ENCODE measurements at regions not wholly inside any gene's neighbourhood (a gene's known extent, or its start where the extent isn't known, plus 50 kb on each side); places are given as distances from the start of the nearest gene placed in this dataset.

DNA sequence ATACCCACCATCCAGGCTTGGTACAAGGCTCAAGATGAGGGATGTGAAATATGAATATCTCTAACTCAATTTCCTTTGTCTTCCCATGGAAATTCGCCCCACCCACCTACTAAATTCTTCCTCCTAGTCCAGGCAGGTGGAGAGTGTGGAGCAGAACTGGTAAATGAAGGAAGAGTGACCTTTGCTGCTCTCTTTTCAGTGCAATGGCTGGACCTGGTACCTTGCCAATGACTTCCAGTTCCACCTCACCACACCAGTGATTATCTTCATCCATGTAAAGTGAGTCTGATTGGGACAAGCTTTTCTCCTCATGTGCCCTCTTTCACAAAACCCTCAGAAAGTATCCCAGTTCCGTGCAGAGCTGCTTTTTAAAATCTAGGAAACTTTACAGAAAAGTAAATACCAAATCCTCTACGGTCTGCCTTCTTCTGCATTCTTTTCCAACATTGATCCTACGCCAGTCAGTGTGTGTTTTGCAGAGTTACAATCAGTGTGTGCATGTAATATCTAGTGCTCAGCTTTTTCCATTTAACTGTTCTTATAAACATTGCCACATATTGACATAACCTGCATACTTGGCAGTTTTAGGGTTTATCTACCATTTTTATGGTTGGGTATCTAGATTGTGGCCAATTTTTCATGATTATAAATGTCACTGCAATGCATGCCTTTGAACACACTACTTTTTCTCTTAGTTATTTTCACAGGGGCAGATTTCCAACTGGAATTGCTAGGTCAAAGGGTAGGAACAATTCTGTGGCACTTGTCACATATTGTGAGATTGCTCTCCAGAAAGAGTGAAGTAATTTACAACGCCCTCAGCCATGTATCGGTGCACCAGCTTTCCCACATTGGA, 86.5 kb upstream of the SEC11C start:
- H3K27ac Mint-ChIP-seq, result no peak overlapping the region
- H3K4me3 Mint-ChIP-seq, result no peak overlapping the region
- H3K36me3 Mint-ChIP-seq, result peaks cover 2% of the 10 kb centered on the region
- H3K9me3 Mint-ChIP-seq, result peaks cover 0 to 2% (median 0%) of the 10 kb centered on the region in 3 donors
- no peaks in the 10 kb centered on the region for H3K27me3 Mint-ChIP-seq
- H3K4me1 Mint-ChIP-seq, result peaks cover 5 to 12% (median 10%) of the 10 kb centered on the region in 3 donors

DNA sequence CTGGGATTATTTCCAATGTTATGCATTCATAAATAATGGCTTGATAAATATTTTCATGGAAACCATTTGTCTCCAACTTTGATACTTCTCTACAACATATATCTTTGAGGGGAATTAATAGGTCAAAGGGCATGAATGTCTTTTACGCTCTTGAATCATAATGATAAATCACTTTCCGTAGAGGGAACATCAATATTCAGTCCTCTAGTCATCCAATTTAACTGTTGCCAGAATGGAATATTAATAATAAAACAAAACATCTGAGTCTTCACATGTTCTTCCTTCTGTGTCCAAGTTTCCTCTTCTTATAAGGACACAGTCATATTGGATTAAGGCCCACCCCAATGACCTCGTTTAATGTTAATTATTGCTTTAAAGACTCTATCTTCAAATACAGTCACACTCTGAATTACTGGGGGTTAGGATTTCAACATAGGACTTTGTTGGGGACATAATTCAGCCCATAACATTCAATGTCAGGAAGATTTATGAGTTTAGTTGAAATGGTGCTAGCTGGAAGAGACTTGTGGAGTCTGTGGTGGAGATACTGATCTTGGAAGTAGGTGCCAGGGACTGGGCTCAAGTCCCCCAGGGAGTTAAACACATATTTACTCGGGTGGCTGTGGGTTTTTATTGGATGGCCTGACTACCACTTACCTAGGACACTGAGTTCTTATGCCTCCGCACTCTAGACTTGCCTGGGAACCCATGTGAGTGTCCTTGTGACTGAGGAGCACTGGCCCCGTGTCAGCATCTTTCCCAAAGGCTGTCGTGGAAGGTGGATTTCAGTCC, 85.0 kb upstream of the SEC11C start:
- peaks cover 2% of the 10 kb centered on the region for H3K36me3 Mint-ChIP-seq
- H3K4me3 Mint-ChIP-seq, result no peak overlapping the region
- no peak overlapping the region for H3K27ac Mint-ChIP-seq
- peaks cover 5 to 12% (median 10%) of the 10 kb centered on the region in 3 donors for H3K4me1 Mint-ChIP-seq
- H3K27me3 Mint-ChIP-seq, result no peaks in the 10 kb centered on the region
- peaks cover 0 to 2% (median 0%) of the 10 kb centered on the region in 3 donors for H3K9me3 Mint-ChIP-seq

DNA sequence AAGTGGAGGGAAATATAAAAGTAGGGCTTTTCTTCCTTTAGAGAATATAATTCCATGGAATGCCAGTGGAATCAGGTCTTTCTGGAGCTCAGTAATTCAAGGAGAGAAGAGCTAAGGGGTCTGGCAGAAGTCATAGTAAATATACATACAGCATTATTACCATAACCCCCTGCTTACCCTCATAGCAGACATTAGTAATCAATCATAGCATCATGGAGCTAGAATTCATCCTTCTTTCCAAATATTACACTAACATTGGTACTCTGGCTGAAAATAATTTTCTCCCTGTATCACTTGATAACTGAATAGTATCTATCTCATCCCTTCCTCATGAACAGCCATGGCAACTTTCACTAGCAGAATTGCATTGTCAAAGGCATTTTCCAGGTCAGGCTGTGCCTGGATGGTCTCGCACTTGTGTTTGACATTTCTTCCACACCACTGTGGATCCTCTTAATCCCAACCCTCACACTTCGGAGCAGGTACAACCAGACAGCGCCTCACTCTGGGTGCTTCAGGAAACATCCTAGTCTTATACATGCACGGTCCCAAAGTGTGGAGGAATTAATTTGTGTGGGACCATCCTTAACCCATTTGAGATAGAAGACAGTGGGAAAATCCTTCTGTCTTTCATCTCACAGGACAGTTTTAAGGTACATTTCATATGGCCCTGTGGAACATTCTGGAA, 84.2 kb upstream of the SEC11C start:
- peaks cover 5 to 11% (median 10%) of the 10 kb centered on the region in 3 donors for H3K4me1 Mint-ChIP-seq
- no peaks in the 10 kb centered on the region for H3K27me3 Mint-ChIP-seq
- H3K36me3 Mint-ChIP-seq, result peaks cover 2% of the 10 kb centered on the region
- H3K9me3 Mint-ChIP-seq, result peaks cover 0 to 2% (median 0%) of the 10 kb centered on the region in 3 donors
- no peak overlapping the region for H3K4me3 Mint-ChIP-seq
- H3K27ac Mint-ChIP-seq, result no peak overlapping the region

DNA sequence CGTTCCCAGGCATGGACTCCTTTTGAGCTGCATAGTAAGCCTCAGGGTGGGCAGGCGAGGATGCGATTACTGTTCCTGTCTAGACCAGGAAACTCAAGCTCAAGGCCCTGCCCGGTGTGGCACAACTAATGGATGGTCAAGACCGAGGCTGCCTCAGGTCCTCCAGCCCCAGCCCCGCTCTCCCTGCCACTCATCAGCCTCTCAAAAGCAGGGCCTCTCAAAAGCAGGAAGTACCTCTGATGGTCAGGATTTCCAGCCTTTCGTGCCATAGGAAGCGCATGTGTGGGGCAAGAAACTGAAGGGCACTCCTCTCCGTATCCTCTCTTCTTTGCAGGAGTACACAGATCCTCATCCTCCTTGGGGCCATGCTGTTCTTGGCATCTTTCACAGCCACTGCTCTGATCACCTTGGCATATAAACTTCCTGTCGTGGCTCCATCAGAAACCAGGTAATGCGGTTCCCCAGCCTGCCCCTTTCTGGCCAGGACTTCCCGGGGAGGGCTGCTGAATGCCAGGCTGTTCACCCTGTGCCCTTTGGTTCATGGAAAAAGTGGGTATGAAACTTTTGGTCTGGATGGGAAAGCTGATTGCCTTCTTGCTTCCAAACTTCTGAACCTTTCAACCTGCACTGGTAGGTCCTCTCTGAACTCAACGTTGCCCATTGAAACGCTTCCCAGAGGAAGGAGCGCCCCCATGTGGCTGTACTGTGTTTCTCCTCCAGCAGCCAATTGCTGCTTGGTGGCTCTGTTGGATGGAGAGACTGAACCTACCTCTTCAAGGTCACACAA, 82.8 kb upstream of the SEC11C start:
- H3K9me3 Mint-ChIP-seq, result peaks cover 0 to 2% (median 0%) of the 10 kb centered on the region in 3 donors
- H3K4me3 Mint-ChIP-seq, result no peak overlapping the region

GRCh38 chr18:59057493-59057795, 82.2 kb upstream of the SEC11C start:
- H3K4me3 Mint-ChIP-seq, result no peak overlapping the region
- peak overlapping the region in 1 of 3 donors; percentile 32 for H3K27ac Mint-ChIP-seq
- H3K27me3 Mint-ChIP-seq, result peaks cover 4% of the 10 kb centered on the region
- H3K9me3 Mint-ChIP-seq, result peaks cover 0 to 2% (median 0%) of the 10 kb centered on the region in 3 donors
- H3K4me1 Mint-ChIP-seq, result peaks cover 5 to 16% (median 9%) of the 10 kb centered on the region in 3 donors
- H3K36me3 Mint-ChIP-seq, result peaks cover 2% of the 10 kb centered on the region

More for the DNA sequence above, 82.8 kb upstream of the SEC11C start:
- Mint-ChIP-seq H3K27me3 (no peaks in the 10 kb centered on the region), H3K4me1 (peaks cover 0 to 13% (median 6%) of the 10 kb centered on the region in 3 donors), H3K27ac (peak overlapping the region in 1 of 3 donors; percentile 32), H3K36me3 (peaks cover 2% of the 10 kb centered on the region)

DNA sequence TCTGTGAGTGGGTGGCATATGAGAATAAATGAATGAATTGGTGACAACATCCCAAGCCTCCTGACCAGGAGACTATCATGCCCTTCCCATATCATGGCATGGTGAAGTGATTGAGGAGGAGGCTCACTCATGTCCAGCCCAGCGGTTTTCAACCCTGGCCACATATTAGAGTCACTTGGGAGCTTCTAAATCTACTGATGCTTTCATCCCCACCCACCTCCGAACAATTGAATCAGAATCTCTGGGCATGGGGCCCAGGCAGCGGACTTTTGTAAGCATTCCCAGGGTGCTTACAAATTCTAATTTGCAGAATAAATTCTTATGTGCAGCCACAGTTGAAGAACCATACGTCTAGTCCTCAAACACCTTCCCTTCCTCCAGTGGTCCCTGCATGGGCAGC, 81.7 kb upstream of the SEC11C start:
- H3K9me3 Mint-ChIP-seq, result peaks cover 0 to under 1% (median 0%) of the 10 kb centered on the region in 3 donors
- no peak overlapping the region for H3K4me3 Mint-ChIP-seq
- H3K27me3 Mint-ChIP-seq, result peaks cover 9% of the 10 kb centered on the region
- no peak overlapping the region for H3K27ac Mint-ChIP-seq
- H3K4me1 Mint-ChIP-seq, result peaks cover 9 to 21% (median 12%) of the 10 kb centered on the region in 3 donors
- peaks cover 2% of the 10 kb centered on the region for H3K36me3 Mint-ChIP-seq

DNA sequence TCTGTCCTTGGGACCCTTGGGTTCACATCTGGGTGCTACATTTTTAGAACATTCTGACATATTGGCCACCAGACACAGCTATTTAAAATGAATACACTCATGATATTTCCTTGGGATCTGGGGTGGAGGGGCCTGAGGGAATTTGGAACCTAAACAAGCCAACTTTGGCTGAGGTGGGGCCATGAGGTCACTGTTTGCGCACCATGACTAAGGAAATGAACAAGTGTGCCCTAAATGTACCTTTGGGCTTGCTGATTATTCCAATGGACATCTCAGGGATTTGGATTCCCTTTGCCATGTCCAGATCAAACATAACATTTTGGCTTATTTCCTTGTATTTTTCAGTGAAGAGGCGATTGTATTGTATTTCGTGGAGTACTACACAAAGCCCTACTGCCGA, 80.5 kb upstream of the SEC11C start:
- H3K4me1 Mint-ChIP-seq, result peaks cover 14 to 33% (median 19%) of the 10 kb centered on the region in 3 donors
- H3K36me3 Mint-ChIP-seq, result peaks cover 2% of the 10 kb centered on the region
- H3K9me3 Mint-ChIP-seq, result no peaks in the 10 kb centered on the region
- H3K27ac Mint-ChIP-seq, result no peak overlapping the region
- H3K27me3 Mint-ChIP-seq, result peaks cover 13% of the 10 kb centered on the region
- no peak overlapping the region for H3K4me3 Mint-ChIP-seq

- no peaks in the 10 kb centered on the region for H3K36me3 Mint-ChIP-seq
- peaks cover 13% of the 10 kb centered on the region for H3K27me3 Mint-ChIP-seq
- peaks cover 14 to 33% (median 19%) of the 10 kb centered on the region in 3 donors for H3K4me1 Mint-ChIP-seq
- H3K27ac Mint-ChIP-seq, result no peak overlapping the region
- H3K9me3 Mint-ChIP-seq, result no peaks in the 10 kb centered on the region
- H3K4me3 Mint-ChIP-seq, result no peak overlapping the region
Observed at GRCh38 chr18:59060551-59060950, 79.1 kb upstream of the SEC11C start.

DNA sequence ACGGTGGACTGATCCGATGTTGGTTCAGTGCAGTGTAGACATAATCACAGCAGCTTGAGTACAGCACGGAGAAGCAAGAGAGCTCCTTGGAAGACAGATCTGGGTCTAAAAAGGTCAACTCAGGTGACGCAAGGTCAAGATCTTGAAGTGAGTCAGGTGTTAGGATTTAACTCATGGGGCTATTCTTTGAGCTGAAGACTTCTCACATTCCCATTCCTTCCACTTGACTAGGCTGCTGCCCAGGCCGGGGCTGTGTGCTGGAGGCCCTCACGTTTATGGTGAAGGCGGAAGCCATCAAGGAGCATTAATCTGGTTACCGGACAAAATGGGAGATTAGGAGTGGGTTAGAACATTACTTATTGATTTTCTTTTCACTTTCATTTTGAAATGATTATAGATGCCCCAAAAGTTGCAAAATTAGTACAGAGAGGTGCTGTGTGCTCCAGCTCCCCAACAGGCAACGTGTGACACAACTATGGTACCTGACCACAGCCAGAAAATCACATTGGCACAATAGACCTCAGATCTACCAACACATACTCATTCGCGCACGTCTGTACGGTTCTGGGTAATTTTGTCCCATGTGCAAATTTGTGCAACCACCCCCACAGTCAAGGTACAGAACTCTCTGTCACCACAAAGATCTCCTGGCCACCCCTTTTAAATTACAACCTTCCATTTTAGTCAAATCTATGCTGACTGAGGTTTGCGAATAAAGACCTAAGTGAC, 77.6 kb upstream of the SEC11C start:
- H3K4me1 Mint-ChIP-seq, result peaks cover 16 to 30% (median 16%) of the 10 kb centered on the region in 3 donors
- H3K4me3 Mint-ChIP-seq, result peak overlapping the region in 2 of 4 donors; percentile 36 to 78
- no peaks in the 10 kb centered on the region for H3K9me3 Mint-ChIP-seq
- peak overlapping the region in 1 of 3 donors; percentile 15 for H3K27ac Mint-ChIP-seq
- no peaks in the 10 kb centered on the region for H3K36me3 Mint-ChIP-seq
- H3K27me3 Mint-ChIP-seq, result peaks cover 19% of the 10 kb centered on the region

GRCh38 chr18:59062643-59063006, 77.1 kb upstream of the SEC11C start:
- H3K9me3 Mint-ChIP-seq, result no peaks in the 10 kb centered on the region
- H3K27me3 Mint-ChIP-seq, result peaks cover 19% of the 10 kb centered on the region
- peaks cover 14 to 26% (median 16%) of the 10 kb centered on the region in 3 donors for H3K4me1 Mint-ChIP-seq
- H3K36me3 Mint-ChIP-seq, result no peaks in the 10 kb centered on the region
- H3K27ac Mint-ChIP-seq, result no peak overlapping the region
- peak overlapping the region in 2 of 4 donors; percentile 33 to 78 for H3K4me3 Mint-ChIP-seq

DNA sequence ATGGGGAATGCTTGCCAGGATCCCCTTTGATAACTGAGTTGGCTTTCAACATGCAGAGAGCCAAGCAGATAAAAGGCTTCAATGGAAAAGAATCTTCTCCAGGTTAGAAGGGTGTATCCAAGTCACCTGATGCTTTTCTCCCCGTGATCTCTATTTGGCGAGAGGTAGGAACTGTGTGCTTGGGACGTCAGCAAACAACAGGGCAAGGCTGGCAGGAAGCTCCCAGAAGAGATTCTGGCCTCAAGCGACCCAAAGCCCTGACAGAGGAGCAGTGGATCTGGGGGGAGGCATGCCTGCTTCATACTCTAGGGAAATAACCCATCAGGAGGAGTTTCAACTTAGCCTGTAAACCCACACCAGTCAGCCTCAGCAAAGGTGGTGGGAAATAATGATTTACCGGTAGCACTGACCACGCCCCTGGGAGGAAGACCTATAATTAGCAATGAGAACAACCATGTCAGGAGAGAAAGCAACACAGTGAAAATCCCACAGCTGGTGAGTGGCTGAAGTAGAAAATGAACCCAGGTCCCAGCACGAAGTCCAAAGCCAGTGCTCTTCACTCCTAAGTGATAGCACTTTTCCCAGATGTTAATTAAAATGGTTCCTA, 76.3 kb upstream of the SEC11C start:
- peak overlapping the region in 2 of 4 donors; percentile 33 to 78 for H3K4me3 Mint-ChIP-seq
- peaks cover 19% of the 10 kb centered on the region for H3K27me3 Mint-ChIP-seq
- no peak overlapping the region for H3K27ac Mint-ChIP-seq
- H3K4me1 Mint-ChIP-seq, result peaks cover 14 to 26% (median 16%) of the 10 kb centered on the region in 3 donors
- no peaks in the 10 kb centered on the region for H3K36me3 Mint-ChIP-seq
- H3K9me3 Mint-ChIP-seq, result no peaks in the 10 kb centered on the region

GRCh38 chr18:59063912-59064311, 75.8 kb upstream of the SEC11C start:
- Mint-ChIP-seq H3K4me1 (peaks cover 14 to 26% (median 16%) of the 10 kb centered on the region in 3 donors), H3K27ac (no peak overlapping the region), H3K36me3 (no peaks in the 10 kb centered on the region), H3K4me3 (no peak overlapping the region), H3K9me3 (no peaks in the 10 kb centered on the region), H3K27me3 (peaks cover 20% of the 10 kb centered on the region)

GRCh38 chr18:59065684-59066083, 74.0 kb upstream of the SEC11C start:
- Mint-ChIP-seq H3K4me1 (peaks cover 14 to 31% (median 16%) of the 10 kb centered on the region in 3 donors), H3K27me3 (peaks cover 20% of the 10 kb centered on the region), H3K27ac (no peak overlapping the region), H3K9me3 (no peaks in the 10 kb centered on the region), H3K36me3 (no peaks in the 10 kb centered on the region), H3K4me3 (no peak overlapping the region)

All from IgD-negative memory B cell (primary cell).